ENCODE measurements at regions not wholly inside any gene's neighbourhood (a gene's known extent, or its start where the extent isn't known, plus 50 kb on each side); places are given as distances from the start of the nearest gene placed in this dataset.

DNA sequence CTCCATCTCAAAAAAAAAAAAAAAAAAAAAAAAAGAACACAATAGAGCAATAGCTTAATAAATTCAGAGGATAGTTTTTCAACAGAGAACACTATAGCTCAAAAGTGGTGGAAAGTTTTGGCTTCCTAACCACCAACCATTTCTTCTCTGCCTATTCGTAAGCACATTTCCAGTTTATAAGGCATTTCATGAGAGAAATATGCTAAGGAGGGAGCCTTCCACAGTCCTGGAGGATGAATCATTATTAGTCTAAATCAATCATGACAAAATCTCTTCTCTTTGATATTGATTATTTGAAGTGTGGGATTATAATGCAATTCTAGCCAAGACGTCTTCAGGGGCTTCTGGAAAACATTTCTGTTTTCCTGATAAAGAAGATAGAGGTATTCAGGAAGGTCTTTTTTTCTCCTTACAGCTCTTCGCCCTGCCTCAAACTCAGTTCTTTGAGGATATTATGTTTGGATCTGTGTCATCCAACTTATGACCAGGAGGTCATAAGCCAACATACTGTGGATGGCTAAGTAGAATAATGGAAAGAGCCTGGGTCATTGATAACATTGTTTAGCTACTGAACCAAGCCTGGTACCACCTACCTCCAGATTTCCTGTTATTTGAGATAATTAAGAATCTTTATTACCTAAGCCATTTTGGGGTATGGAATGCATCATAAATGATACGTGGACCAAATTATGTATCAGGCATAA, 207.3 kb downstream of the TRIB2 start:
- TF ChIP-seq POLR2A (IDR thresholded peaks at IDR 0.05), result no peak
- TF ChIP-seq, protein P1, sequence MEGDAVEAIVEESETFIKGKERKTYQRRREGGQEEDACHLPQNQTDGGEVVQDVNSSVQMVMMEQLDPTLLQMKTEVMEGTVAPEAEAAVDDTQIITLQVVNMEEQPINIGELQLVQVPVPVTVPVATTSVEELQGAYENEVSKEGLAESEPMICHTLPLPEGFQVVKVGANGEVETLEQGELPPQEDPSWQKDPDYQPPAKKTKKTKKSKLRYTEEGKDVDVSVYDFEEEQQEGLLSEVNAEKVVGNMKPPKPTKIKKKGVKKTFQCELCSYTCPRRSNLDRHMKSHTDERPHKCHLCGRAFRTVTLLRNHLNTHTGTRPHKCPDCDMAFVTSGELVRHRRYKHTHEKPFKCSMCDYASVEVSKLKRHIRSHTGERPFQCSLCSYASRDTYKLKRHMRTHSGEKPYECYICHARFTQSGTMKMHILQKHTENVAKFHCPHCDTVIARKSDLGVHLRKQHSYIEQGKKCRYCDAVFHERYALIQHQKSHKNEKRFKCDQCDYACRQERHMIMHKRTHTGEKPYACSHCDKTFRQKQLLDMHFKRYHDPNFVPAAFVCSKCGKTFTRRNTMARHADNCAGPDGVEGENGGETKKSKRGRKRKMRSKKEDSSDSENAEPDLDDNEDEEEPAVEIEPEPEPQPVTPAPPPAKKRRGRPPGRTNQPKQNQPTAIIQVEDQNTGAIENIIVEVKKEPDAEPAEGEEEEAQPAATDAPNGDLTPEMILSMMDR (IDR thresholded peaks at IDR 0.05 in 4 of 5, conservative IDR thresholded peaks at IDR 0.05 in 1 of 5), result no peak

All from gastrocnemius medialis (tissue), 4 donors.